LNCAP (cell line): ENCODE measurements at regions not wholly inside any gene's neighbourhood (a gene's known extent, or its start where the extent isn't known, plus 50 kb on each side); places are given as distances from the start of the nearest gene placed in this dataset.

Source experiments
- CTCF ChIP-seq: fragments of 450-650 bp; IDR thresholded peaks from 2 replicates; pipeline ENCODE4 v1.5.1; 2017; ENCODE audit warnings: mild to moderate bottlenecking

- TF ChIP-seq CTCF, result no peak
These were observed 610.7 kb downstream of the PLPP3 start for GRCh38 chr1:55968661-55969060.

- TF ChIP-seq CTCF, result no peak
These were observed 613.3 kb downstream of the PLPP3 start for GRCh38 chr1:55965981-55966461.

- no peak for TF ChIP-seq CTCF
These were observed 616.9 kb downstream of the PLPP3 start for GRCh38 chr1:55962472-55962871.

GRCh38 chr1:55959136-55959548 is 620.2 kb downstream of the PLPP3 start:
- TF ChIP-seq CTCF, result no peak

GRCh38 chr1:55958498-55958897 is 620.9 kb downstream of the PLPP3 start:
- TF ChIP-seq CTCF, result no peak

- no peak for TF ChIP-seq CTCF
These were observed 622.1 kb downstream of the PLPP3 start for GRCh38 chr1:55957276-55957675.

GRCh38 chr1:55955016-55955621 is 624.2 kb downstream of the PLPP3 start:
- no peak for TF ChIP-seq CTCF

GRCh38 chr1:55951291-55951690 is 628.1 kb downstream of the PLPP3 start:
- TF ChIP-seq CTCF, result no peak
